ENCODE measurements at regions not wholly inside any gene's neighbourhood (a gene's known extent, or its start where the extent isn't known, plus 50 kb on each side); places are given as distances from the start of the nearest gene placed in this dataset.

- TF ChIP-seq, protein P1, sequence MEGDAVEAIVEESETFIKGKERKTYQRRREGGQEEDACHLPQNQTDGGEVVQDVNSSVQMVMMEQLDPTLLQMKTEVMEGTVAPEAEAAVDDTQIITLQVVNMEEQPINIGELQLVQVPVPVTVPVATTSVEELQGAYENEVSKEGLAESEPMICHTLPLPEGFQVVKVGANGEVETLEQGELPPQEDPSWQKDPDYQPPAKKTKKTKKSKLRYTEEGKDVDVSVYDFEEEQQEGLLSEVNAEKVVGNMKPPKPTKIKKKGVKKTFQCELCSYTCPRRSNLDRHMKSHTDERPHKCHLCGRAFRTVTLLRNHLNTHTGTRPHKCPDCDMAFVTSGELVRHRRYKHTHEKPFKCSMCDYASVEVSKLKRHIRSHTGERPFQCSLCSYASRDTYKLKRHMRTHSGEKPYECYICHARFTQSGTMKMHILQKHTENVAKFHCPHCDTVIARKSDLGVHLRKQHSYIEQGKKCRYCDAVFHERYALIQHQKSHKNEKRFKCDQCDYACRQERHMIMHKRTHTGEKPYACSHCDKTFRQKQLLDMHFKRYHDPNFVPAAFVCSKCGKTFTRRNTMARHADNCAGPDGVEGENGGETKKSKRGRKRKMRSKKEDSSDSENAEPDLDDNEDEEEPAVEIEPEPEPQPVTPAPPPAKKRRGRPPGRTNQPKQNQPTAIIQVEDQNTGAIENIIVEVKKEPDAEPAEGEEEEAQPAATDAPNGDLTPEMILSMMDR (IDR thresholded peaks at IDR 0.05) = no peak
- no peak for TF ChIP-seq ZFX (IDR thresholded peaks at IDR 0.05; ENCODE audit: borderline replicate concordance)
Measured at GRCh38 chr4:163902417-163902816, 407.9 kb downstream of the TMA16 start.

All from 22Rv1 (cell line).